Amniotic epithelial cell (primary cell): ENCODE measurements at regions not wholly inside any gene's neighbourhood (a gene's known extent, or its start where the extent isn't known, plus 50 kb on each side); places are given as distances from the start of the nearest gene placed in this dataset.
"Not testable (repeated sequence)": the region's sequence is repeated elsewhere in the genome, so short reads cannot be mapped to it uniquely, and the experiment has no call there.

ENCODE experiments used
- DNase-seq: peaks from one replicate; pipeline ENCODE4 v3.0.0-alpha.2; 2010; ENCODE audit warnings: low read depth

DNA sequence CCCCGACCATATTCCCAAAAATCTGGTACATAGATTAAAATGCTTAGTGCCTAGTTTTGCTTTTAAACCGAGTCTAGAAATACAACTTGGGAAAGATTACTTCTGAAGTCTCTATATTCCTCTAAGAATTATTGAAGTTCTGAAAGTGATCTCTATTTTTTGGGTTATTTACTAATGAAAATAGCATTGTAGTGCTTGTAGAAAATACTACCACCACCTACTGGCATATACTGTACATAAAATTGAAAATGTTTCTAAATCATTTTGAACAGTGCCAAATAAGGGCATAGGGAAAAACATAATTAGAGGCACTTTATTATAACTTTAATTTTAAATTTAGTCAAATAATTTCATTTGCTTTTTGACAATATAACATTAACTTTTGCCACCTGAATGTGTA is 1399.6 kb upstream of the ZEB2 start:
- DNase-seq = peak; percentile 21

DNA sequence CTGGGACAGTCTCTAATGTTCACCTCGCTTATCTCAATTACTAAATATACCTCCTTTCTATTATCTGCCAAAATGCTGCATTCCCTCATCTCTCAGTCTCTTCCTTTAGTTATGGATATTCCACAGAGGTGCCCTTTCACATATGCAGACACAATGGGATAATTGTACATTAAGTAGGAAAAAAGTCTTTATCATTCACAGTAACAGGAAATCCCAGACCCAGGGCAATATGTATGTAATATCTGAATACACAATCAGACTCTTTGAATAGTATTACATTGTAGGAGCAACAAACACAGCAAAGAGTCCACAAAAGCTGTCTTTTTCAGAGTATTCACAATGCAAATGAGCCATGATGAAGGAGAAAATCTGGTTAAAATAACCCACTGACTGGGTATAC is 1399.0 kb upstream of the ZEB2 start:
- DNase-seq = no peak

DNA sequence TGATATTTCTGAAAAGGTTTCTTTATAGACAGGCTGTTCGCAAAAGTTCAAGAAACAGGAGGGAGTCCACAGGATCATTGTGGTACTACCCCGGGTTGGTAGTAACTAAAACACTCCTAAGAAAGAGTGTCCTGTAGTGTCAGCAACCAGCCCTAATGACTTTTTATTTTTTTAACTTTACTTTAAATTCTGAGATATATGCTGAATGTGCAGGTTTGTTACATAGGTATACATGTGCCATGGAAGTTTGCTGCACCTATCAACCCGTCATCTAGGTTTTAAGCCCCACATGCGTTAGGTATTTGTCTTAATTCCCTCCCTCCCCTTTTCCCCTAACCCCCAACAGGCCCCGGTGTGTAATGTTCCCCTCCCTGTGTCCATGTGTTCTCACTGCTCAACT is 1396.9 kb upstream of the ZEB2 start:
- no peak for DNase-seq

DNA sequence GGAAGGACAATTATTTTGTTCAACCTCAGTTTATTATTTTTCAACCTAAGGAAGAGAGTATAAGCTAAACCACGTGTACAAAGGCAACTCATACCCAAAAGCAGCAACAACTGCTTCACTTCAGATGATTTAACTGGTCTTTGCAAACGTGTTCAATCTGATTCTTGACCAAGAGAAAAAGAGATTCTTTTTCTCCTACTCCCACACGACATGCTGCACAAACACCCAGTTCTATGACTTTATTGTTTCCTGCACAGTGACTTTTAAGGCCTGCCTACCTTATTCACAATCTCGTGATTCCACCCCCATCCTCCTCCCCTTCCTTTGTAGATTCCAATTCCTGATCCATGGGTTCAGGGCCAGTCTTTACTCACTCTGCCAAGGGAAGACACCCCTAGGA is 1394.8 kb upstream of the ZEB2 start:
- no peak for DNase-seq

DNA sequence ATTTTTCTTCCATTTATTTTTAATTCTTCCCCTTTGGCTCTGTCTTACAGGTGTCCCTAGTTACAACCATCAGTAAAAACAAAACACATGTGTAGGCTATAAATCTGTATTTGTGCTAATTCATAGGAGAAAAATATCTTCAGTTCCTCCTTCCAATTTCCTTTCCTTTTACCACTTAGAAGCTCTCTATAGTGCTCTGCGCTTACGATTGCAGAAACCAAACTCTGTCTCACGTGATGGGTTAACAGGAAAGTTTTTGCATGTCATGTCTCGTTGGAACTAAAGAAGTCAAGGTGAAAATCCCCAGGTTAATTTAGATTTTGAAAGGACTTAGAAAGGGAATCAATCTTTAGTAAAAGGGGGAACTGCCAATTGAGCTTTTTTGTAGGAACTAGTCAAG is 1390.5 kb upstream of the ZEB2 start:
- DNase-seq = no peak

DNA sequence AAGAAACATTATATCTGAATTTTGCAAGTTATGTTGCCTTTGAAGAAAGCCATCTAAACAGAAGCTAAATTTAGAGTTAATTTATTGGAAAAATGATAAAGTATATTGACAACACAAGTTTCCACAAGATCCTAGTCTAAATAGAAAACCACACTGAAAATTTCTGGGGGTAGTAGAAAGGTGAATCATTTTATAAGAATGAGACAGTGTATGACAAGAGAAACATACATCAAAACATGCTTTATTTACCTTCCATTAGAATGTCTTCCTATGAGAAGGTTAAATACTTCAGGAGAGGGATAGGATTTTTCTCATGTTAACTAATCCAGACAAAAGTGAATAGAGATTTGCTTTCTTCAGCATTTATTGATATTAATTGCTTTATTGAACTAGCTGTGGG is 1389.8 kb upstream of the ZEB2 start:
- DNase-seq = peak; percentile 1

DNA sequence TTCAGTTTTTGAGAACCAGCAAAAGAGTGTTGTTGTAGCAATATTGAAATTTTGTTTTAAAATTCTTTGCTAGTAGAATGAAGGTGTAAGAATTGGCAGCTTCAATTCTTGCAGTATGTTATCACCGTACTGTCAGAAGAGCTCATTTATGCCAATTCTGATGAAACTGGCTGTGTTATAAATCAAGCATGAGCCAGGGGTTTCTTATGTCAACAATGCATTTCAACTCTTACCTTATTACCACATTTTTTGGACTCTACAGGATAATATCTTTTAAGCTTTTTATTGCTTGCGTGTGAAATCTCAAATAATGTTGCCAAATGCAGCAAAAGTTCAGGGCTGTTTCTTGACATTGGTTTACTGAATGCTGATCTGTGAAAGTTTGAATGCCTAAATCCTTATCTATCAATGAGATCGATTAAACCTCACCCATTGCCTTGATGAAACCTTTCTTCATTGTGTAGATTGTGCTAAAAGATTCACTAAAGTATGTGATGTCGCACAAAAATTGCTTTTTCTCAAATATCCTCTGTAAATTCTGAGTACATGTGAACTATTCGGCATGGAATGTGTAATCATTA is 1389.3 kb upstream of the ZEB2 start:
- DNase-seq = peak; percentile 1

DNA sequence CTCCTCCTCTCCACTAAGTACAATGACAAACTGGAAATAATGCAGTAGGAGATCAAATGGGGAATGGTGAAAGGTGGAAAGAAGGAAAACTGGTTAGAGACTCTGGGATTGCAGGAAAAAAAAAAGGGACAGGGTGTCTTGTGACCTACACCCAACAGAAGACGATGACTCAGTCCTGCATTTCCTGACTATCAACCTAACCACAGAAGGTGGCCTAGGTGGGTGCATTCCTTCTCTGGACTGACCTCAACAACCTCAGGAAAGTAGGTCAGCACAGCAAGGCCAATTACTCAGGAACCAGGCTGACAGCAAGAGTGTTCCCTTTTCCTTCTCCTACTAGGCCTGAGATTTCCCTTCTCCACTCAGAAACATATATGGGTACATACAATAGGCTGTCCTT is 1386.4 kb upstream of the ZEB2 start:
- peak; percentile 43 for DNase-seq

DNA sequence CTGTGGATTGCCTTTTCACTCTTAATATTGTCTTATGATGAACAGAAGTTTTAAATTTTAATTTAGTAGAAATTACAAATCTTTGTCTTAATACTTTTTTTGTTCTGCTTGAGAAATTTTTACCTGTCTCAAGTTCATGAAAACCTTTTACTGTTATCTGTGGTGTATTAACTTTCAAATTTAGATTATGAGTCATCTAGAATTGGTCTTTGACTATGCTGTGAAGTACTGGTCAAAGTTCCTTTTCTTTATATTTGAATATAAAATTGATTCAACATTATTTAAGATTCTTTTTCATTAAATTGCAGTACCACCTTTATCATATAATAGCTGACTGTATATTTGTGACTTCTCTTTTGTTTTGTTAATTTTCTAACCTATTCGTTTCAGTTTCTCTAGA is 1385.5 kb upstream of the ZEB2 start:
- no peak for DNase-seq

DNA sequence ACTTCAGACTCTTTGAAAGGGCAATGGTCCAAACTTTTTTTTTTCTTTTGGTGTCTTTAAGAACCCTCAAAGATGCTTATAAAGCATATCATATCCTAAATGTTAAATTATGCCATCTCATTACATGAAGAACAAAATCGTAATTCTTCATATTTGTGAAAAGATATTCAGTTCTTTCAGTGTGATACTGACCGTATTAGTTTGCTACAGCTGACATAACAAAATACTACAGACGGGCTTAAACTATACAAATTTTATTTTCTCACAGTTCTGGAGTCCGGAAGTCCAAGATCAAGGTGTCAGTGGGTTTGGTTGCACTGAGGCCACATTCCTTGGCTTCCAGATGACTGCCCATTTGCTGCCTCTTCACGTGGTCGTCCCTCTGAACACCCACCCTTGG is 1377.2 kb upstream of the ZEB2 start:
- DNase-seq = no peak

DNA sequence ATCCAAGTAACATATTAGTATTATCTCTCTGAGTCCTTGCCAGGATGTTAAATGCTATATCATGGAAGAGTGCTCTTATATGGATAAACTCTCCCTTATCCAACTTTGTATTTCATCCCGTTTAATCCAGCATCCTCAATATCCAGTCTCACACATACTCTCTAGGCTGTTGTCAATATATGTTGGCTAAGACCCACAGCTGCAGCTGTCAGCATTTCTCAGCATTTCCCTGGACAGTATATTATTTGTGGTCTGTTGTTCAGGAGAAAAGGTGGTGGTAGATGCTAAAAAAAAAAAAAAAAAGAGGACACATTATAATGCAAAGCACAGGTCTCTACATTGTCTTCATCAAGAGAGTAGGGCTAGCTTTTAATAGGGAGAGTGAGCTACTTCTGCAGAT is 1368.0 kb upstream of the ZEB2 start:
- no peak for DNase-seq

DNA sequence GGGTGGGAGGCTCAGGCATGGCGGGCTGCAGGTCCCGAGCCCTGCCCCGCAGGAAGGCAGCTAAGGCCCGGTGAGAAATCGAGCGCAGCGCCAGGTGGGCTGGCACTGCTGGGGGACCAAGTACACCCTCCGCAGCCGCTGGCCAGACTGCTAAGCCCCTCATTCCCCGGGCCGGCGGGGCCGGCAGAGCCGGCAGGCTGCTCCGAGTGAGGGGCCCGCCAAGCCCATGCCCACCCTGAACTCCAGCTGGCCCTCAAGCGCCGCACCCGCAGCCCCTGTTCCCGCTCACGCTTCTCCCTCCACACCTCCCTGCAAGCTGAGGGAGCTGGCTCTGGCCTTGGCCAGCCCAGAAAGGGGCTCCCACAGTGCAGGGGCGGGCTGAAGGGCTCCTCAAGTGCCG is 1361.1 kb upstream of the ZEB2 start:
- DNase-seq = not testable (repeated sequence)

DNA sequence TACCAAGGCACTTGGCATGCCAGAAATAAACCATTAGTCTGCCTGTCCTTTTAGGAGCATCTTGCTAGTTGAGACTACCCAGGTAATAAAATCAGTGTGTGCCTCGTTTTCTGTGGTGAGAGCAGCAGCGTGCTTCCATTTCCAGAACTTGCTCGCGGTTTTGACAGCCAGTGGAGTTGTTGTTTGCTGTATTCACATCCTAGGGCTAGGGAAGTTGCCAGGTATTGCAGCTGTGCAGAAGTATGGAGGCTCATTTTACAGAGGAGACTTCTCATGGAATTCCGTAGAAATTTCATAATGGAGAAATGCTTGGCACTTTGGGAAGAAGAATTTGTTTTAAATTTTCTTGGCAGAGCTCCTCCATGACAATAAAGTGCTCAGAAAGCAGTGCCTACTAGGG is 1355.1 kb upstream of the ZEB2 start:
- no peak for DNase-seq

DNA sequence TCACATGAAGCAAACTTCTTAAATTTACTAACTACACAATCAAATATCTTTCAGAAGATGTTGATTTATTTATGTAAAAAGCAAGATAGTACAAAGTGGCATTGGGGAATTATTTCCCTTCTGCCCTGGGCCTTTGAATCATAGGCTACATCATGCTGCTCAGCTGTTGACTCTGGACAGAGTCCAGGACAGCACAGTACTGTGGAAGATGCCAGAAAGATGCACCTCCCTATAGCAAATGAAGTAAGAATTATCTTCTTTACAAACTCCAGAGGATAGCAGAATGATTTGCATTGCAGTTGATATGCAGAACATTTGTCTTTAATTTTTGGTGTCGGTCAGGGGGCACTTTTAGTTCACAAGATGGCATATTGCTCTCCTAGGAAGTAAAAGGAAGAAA is 1354.5 kb upstream of the ZEB2 start:
- peak; percentile 73 for DNase-seq

DNA sequence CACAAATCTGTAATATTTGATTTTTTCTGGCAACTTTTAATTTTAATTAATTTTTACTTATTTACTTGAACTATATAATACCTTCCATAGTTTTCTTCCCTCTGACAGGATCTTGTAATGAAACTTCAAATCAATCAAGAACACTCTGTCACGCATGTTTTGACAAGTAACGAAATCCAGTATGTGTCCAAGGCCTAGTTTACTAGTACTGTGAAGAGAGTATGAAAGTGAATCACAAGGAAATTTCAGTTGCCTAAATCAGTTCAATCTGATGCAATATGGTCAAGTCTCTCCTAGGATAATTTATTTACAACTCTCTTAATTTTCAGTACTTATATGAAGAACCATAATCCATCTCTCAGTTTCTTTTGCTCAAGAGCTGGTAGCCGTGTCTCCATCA is 1344.6 kb upstream of the ZEB2 start:
- peak; percentile 27 for DNase-seq

DNA sequence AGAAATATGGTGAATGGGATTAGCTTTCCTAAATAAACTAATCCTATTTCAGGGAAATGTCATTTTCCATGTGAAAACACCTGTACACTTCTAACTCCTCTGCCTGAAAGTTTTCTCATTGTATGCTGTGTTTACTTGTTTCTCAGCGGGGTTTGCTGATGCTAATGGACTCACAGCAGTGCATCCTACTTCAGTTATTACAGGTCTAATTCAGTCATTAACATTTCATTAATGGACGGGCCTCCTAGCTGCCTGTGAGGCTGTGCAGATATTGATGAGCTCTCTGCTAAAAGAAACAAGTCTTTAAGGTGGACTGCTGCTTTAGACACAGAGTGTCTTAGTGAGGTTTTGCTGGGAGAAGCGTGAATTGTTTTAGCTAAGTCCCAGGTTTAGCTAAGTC is 1342.0 kb upstream of the ZEB2 start:
- DNase-seq = no peak

DNA sequence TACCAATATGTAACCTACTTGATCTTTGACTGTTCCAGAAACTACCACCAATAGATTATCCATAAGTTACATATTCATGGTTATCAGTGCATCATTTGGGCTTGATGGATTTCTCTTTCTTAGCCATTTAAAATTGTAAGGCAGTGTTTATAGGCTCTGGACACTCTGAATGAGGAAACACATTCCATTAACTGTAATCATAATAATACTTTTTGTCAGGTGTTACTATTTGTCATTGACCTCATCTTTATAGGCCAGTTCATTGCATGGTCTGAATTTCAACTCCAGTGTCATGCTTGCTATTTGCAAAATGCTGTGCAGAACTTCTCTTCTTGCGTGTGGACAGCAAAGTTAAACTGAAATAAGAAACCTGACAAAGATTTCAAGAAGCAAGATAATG is 1340.2 kb upstream of the ZEB2 start:
- DNase-seq = no peak

DNA sequence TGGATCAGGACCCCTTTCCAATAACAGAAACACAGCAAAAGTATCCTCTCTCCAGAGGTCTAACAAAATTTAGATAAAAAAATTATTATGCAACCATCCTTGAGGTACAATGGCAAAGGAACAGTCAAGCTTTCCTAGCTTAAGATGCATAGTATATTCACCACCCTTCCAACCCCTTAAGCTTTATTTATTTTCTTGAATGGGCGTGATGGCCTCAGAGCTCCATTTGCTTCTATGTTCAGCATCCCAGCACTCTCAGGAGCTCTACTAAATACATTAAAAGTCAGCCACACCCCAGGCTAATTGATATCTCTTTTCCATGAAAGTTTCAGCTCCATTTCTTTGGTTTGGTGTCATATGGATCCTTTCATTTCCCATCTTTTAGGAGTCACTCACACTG is 1335.2 kb upstream of the ZEB2 start:
- no peak for DNase-seq

DNA sequence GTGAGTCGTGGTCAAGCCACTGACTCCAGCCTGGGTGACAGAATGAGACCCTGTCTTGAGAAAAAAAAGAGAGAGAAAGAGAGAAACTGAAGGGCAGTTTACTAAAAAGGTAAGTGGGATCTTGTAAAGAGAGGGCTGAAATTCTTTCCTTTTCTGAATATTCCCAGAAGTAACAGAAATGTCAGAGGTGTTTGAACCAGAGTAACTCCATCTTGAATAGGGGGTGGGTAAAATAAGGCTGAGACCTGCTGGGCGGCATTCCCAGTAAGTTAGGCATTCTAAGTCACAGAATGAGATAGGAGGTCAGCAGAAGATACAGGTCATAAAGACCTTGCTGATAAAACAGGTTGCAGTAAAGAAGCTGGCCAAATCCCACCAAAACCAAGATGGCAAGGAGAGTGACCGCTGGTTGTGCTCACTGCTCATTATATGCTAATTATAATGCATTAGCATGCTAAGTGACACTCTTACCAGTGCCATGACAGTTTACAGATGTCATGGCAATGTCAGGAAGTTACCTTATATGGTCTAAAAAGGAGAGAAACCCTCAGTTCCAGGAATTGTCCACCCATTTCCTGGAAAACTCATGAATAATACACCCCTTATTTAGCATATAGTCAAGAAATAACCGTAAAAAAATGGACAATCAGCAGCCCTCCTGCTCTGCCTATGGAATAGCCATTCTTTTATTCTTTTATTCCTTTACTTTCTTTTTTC is 1334.3 kb upstream of the ZEB2 start:
- DNase-seq = no peak

DNA sequence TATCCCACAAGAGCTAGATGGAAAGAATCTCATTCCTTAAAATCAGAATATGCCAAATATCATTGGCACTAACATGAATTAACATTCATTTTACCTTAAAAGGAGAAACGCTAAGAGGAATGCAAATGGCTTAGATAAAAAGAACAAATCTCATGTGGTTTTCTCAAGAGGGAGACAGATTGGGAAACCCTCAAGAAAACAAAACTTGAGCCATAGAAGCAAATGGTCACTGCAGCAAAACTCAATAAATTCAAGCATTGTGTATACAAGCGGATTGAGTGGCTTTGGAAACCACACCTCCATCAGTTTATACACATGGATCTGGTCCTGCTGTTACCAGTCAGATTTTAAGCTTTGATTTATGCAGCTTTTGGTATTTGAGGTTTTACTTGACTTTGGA is 1331.8 kb upstream of the ZEB2 start:
- peak; percentile 75 for DNase-seq

DNA sequence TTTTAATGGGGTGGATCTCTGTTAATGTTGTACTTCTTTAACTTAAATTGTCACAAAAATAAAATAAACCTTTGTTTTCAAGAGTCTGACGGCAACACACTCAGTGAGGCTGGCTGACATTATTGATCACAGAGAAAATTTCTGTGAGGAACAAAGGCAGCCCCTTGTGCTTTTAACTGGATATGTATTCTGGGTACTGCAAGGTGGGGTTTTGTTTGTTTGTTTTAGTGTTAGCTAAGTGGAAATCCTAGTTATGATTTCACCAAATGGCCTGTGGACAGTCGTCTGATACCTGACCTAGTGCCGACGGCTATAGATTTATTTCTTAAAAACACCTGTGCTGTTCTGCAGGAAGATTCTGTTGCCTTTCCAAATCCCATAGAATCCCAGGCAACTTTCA is 1329.5 kb upstream of the ZEB2 start:
- no peak for DNase-seq

DNA sequence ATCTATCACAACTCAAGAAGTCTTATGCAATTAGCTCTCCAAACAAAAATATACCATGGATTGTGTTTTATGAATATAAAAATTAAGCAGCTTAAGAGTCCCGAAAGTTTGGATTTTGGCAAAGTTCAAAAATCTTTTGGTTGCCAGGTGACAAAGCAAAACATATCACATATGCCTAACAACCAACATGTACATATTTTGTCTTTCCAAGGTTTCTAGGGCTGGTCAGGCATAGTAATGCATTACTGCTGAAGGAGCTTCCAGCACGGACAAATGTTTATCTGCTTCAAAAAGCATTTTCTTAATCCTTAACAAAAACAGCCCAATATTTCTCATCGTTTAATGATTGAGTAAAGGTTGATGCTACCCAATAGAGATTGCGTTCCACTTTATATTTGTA is 1327.1 kb upstream of the ZEB2 start:
- peak; percentile 27 for DNase-seq

DNA sequence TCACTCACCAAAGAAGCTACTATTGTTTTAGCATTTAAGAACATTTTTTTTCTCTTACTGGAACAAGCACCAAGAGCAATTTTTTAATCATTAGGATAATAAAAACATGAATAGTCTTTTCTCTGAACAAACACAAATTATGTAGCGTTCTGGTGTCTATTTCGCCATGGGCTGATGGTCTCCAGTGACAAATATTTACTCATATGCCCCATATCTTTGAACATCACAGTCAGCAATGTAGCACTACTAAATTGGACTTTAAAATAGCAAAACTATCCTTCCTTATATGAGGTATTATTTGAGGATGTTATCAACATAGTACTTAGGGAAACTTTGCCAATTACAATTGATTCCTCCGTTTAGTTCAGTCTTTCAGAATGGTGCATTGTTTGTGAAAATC is 1326.0 kb upstream of the ZEB2 start:
- no peak for DNase-seq

DNA sequence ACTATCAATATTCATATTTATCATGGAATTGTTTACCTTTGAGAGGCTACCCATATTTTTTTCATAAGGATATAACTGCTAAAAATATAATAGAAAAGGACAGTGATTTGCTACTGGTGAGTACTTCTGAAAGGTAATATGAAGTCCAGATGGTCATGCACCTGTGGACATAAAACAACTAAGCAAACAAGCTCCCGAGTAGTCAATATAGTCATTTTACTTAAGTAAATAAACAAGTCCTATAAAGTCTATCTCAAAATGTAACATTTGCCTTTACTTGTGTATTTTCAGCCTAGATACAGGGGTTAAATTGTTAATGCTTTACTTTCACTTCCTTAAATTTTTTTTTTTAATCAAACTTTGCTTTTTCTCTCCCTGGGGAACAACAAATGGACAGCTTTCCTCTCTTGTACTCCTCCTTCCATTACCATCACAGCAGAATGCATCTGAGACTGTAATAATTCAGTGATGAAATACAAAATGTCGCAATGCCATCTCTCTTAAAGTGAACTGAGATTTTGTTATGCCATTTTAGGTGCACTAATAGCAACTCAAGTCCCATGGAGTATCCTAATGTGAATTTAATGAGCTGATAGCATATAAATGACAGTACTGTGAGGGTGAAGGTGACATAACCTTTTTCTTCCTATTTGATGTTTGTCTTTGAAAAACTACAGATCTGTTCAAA is 1325.4 kb upstream of the ZEB2 start:
- peak; percentile 74 for DNase-seq
